Endodermal cell (in vitro differentiated cells): ENCODE measurements at regions not wholly inside any gene's neighbourhood (a gene's known extent, or its start where the extent isn't known, plus 50 kb on each side); places are given as distances from the start of the nearest gene placed in this dataset.

Source experiments
- DNase-seq: peaks from one replicate; pipeline ENCODE4 v3.0.0-alpha.2; 2017
- H3K27ac ChIP-seq: 2 replicates; pipeline ENCODE4 v1.5.1; 2013; ENCODE audit warnings: mild to moderate bottlenecking, low read depth, low read length, moderate library complexity
- H3K27me3 ChIP-seq: 2 replicates; pipeline ENCODE4 v1.6.1; 2013; ENCODE audit warnings: mild to moderate bottlenecking, low read length, moderate library complexity; ENCODE audit not compliant: insufficient read depth, control insufficient read depth, poor library complexity, severe bottlenecking
- H3K36me3 ChIP-seq: 2 replicates; pipeline ENCODE4 v1.7.0; 2013; ENCODE audit warnings: mild to moderate bottlenecking, low read length, moderate library complexity; ENCODE audit not compliant: control insufficient read depth, insufficient read depth
- H3K4me1 ChIP-seq: one replicate; pipeline ENCODE4 v1.7.0; 2013; ENCODE audit warnings: low read length; ENCODE audit not compliant: control insufficient read depth, insufficient read depth
- H3K4me3 ChIP-seq: 2 replicates; pipeline ENCODE4 v1.5.1; 2013; ENCODE audit warnings: mild to moderate bottlenecking, low read length, moderate library complexity
- H3K9ac ChIP-seq: 2 replicates; pipeline ENCODE4 v1.6.1; 2013; ENCODE audit warnings: mild to moderate bottlenecking, low read length, moderate library complexity; ENCODE audit not compliant: poor library complexity, severe bottlenecking; ENCODE audit errors: extremely low read depth
- H3K9me3 ChIP-seq: 2 replicates; pipeline ENCODE4 v1.6.1; 2013; ENCODE audit warnings: mild to moderate bottlenecking, low read length, moderate library complexity; ENCODE audit not compliant: control insufficient read depth
- H3K27ac Mint-ChIP-seq: 2 replicates; pipeline ENCODE4 v1.8.0; 2020; ENCODE audit warnings: mixed read lengths
- H3K27me3 Mint-ChIP-seq: 2 replicates; pipeline ENCODE4 v1.8.0; 2021; ENCODE audit warnings: mild to moderate bottlenecking, mixed read lengths; ENCODE audit not compliant: insufficient read depth
- H3K36me3 Mint-ChIP-seq: 2 replicates; pipeline ENCODE4 v1.8.0; 2020; ENCODE audit warnings: low read depth, mixed read lengths
- H3K4me1 Mint-ChIP-seq: 2 replicates; pipeline ENCODE4 v1.8.0; 2020; ENCODE audit warnings: mixed read lengths
- H3K4me3 Mint-ChIP-seq: 2 replicates; pipeline ENCODE4 v1.8.0; 2020; ENCODE audit warnings: mild to moderate bottlenecking, moderate library complexity, mixed read lengths
- H3K9me3 Mint-ChIP-seq: 2 replicates; pipeline ENCODE4 v1.8.0; 2020; ENCODE audit warnings: mild to moderate bottlenecking, mixed read lengths
- CTCF ChIP-seq: fragments of 200-600 bp; sonication (generic); conservative IDR thresholded peaks from 2 replicates; pipeline ENCODE4 v1.5.0; 2021; ENCODE audit warnings: antibody characterized with exemption, mild to moderate bottlenecking
- WGBS, 2 experiments: methylation state at CpG; one replicate each; pipeline versions ENCODE4 v1.1.5 to v1.1.7; 2013; ENCODE audit warnings: missing lambda C conversion rate in 2 of 2, mixed read lengths in 1 of 2; ENCODE audit not compliant: insufficient coverage in 1 of 2, insufficient read length in 1 of 2; 5-methylcytosine and 5-hydroxymethylcytosine counted together

DNA sequence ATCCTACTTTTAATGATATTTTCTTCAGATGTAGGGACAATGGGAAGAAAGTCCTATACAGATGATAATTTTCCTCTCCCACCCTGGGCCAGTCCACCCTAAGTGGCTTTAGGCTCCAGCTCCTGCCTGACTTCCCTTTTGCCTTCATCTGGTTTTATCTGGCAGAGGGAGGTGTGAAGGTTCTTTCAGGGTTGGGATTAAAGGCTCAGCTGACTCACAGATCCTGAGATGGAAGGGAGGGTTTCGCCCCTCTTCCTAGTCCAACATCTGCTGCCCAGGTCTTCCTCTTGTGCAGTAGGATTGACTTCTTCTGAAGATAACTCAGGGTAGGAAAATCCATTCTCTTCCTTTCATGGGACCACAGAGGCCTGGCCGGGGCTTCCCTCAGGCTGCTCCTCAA is 362.4 kb upstream of the KAZN start:
- Histone ChIP-seq H3K27ac (no peak overlapping the region), H3K27me3 (peaks cover 6% of the 10 kb centered on the region), H3K9me3 (no peaks in the 10 kb centered on the region), H3K9ac (no peak overlapping the region), H3K36me3 (no peaks in the 10 kb centered on the region), H3K4me3 (no peak overlapping the region), H3K4me1 (no peaks in the 10 kb centered on the region)
- WGBS, 2 experiments = 95 to 100% methylated on average over 2 of the region's 2 CpGs
- peaks cover 7% of the 10 kb centered on the region for H3K4me1 Mint-ChIP-seq
- no peaks in the 10 kb centered on the region for H3K36me3 Mint-ChIP-seq
- TF ChIP-seq CTCF = no peak
- H3K9me3 Mint-ChIP-seq = no peaks in the 10 kb centered on the region
- H3K27ac Mint-ChIP-seq = no peak overlapping the region
- H3K4me3 Mint-ChIP-seq = no peak overlapping the region
- DNase-seq = no peak
- H3K27me3 Mint-ChIP-seq = peaks cover 1% of the 10 kb centered on the region

- Mint-ChIP-seq H3K27me3 (peaks cover 1% of the 10 kb centered on the region), H3K27ac (no peak overlapping the region), H3K36me3 (no peaks in the 10 kb centered on the region), H3K9me3 (no peaks in the 10 kb centered on the region), H3K4me3 (no peak overlapping the region), H3K4me1 (peaks cover 7% of the 10 kb centered on the region)
- Histone ChIP-seq H3K27me3 (peaks cover 6% of the 10 kb centered on the region), H3K9me3 (no peaks in the 10 kb centered on the region), H3K4me1 (no peaks in the 10 kb centered on the region), H3K4me3 (no peak overlapping the region), H3K9ac (no peak overlapping the region), H3K36me3 (no peaks in the 10 kb centered on the region), H3K27ac (no peak overlapping the region)
- 83 to 93% methylated on average over 2 to 9 of the region's 9 CpGs for WGBS, 2 experiments
- TF ChIP-seq CTCF = no peak
- no peak for DNase-seq
Observed at GRCh38 chr1:14238472-14239307, 359.8 kb upstream of the KAZN start.

DNA sequence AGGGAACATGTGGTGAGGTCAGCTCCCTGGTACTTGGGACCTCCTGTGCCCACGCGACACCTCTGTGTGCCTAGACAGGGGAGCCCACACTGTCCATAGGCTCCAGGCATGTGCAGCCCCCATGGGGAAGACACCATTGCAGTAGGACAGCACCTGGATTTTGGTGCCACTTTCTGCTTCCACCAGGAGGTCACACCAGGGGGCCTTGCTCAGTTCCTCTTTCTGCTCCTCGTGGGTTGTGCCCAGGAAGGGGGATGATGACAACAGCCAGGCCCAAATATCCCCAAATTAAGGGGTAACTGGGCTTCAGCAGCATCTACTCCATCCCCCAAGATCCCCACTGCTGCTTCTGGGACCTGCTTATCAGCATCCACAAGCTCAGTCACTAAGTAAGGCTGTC is 358.2 kb upstream of the KAZN start:
- Mint-ChIP-seq H3K4me1 (peaks cover 7% of the 10 kb centered on the region), H3K27me3 (peaks cover 1% of the 10 kb centered on the region), H3K9me3 (no peaks in the 10 kb centered on the region), H3K36me3 (no peaks in the 10 kb centered on the region), H3K27ac (no peak overlapping the region), H3K4me3 (no peak overlapping the region)
- Histone ChIP-seq H3K4me3 (no peak overlapping the region), H3K36me3 (no peaks in the 10 kb centered on the region), H3K4me1 (no peaks in the 10 kb centered on the region), H3K9ac (no peak overlapping the region), H3K27me3 (peaks cover 6% of the 10 kb centered on the region), H3K9me3 (no peaks in the 10 kb centered on the region), H3K27ac (no peak overlapping the region)
- no peak for DNase-seq
- WGBS, 2 experiments = 92 to 96% methylated on average over 3 of the region's 3 CpGs
- no peak for TF ChIP-seq CTCF
